Body of pancreas (tissue), 4 donors: ENCODE measurements at regions not wholly inside any gene's neighbourhood (a gene's known extent, or its start where the extent isn't known, plus 50 kb on each side); places are given as distances from the start of the nearest gene placed in this dataset.

Experiments
- ATAC-seq: fragments of 150-250 bp; one replicate; pipeline ENCODE4 v1.9.1; 2016
- DNase-seq, 4 donors: peaks; one replicate each; pipeline ENCODE4 v3.0.0-alpha.2; 2019
- H3K27ac ChIP-seq, 4 donors: fragments of 200-600 bp; sonication (generic); 1 replicate in 3 of 4; 2 replicates in 1 of 4; pipeline versions ENCODE4 v1.5.1 to v1.6.1; 2016 to 2019; ENCODE audit warnings: mild to moderate bottlenecking in 1 of 4, mixed read lengths in 1 of 4, moderate library complexity in 1 of 4
- H3K27me3 ChIP-seq, 2 donors: fragments of 200-600 bp; sonication (generic); one replicate each; pipeline ENCODE4 v1.6.0; 2016; ENCODE audit warnings: mild to moderate bottlenecking in 1 of 2
- H3K36me3 ChIP-seq, 2 donors: fragments of 200-600 bp; sonication (generic); replicated peaks in 1 of 2; 2 replicates each; pipeline ENCODE4 v1.5.1; 2016; ENCODE audit warnings: low read depth in 2 of 2; ENCODE audit not compliant: insufficient read depth in 1 of 2
- H3K4me1 ChIP-seq: fragments of 200-600 bp; sonication (generic); one replicate; pipeline ENCODE4 v1.6.0; 2016
- H3K4me3 ChIP-seq, 2 donors: fragments of 200-600 bp; sonication (generic); 1 replicate in 1 of 2; 2 replicates in 1 of 2; pipeline ENCODE4 v1.5.1; 2016 to 2019
- H3K9me3 ChIP-seq, 3 donors: fragments of 200-600 bp; sonication (generic); 1 replicate in 2 of 3; 2 replicates in 1 of 3; pipeline ENCODE4 v1.5.1; 2016
- POLR2A ChIP-seq, 3 donors: fragments of 450-650 bp; IDR thresholded peaks; one replicate each; pipeline ENCODE4 v1.6.1; 2016; ENCODE audit warnings: antibody characterized with exemption in 3 of 3, mild to moderate bottlenecking in 2 of 3
- WGBS, 2 donors: methylation state at CpG; one replicate each; pipeline ENCODE4 v1.1.5; 2017; 5-methylcytosine and 5-hydroxymethylcytosine counted together
- intact Hi-C: fragments of 100-400 bp; cut with DNase I; formaldehyde crosslinking; loops from one replicate; pipeline ENCODE4 v1.15.1; 2023
- TF ChIP-seq, protein P1 (sequence below), 7 experiments: fragments of 450-650 bp in 4 of 7; fragments of 200-600 bp in 3 of 7; sonication (generic) in 3 of 7; IDR thresholded peaks; one replicate each; pipeline ENCODE4 v1.5.1; 2016 to 2019; ENCODE audit warnings: antibody characterized with exemption in 7 of 7

DNA sequence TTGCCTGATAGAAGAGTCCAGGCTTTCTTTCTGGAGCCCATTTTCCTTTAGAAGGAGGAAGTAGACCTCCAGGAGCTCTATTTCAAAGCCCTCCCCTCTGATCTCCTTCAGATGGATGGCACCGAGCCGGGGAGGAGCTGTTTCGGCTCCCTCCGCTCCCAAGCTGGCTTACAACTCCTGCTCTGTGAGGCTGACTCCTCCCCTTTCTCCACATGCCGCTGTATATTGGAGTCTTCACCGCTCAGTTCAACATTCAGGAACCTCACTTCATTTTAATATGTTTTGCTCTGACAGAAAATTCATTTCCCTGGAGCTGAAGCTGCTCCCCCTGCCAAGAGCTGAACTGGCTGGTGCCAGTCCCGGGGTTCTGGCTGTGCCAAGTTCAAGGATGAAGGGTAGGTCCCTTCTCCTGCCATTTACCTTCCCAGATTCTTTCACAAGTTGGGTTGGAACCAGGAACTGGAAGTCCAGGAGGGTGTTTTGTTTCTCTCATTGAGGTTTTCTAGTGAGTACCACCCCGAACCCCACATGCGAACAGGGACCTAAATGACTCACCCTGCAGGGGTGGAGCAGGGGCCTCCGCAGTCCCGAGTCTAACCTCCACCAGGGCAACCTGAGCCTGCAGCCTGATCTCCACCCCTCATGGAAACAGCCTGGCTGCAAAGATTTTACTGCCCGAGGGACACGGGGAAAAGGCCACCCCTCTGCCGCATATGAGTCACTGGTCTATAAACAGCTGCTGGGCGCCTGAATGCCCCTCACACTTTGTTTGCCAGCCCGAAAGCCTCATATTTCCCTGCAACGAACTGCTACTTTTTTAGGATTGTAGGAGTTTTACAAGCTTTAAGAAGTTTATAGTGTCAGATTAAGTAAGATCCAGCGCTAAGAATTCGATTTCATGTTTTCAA lies 68.6 kb upstream of the FOXA2 start:
- TF ChIP-seq, protein P1, sequence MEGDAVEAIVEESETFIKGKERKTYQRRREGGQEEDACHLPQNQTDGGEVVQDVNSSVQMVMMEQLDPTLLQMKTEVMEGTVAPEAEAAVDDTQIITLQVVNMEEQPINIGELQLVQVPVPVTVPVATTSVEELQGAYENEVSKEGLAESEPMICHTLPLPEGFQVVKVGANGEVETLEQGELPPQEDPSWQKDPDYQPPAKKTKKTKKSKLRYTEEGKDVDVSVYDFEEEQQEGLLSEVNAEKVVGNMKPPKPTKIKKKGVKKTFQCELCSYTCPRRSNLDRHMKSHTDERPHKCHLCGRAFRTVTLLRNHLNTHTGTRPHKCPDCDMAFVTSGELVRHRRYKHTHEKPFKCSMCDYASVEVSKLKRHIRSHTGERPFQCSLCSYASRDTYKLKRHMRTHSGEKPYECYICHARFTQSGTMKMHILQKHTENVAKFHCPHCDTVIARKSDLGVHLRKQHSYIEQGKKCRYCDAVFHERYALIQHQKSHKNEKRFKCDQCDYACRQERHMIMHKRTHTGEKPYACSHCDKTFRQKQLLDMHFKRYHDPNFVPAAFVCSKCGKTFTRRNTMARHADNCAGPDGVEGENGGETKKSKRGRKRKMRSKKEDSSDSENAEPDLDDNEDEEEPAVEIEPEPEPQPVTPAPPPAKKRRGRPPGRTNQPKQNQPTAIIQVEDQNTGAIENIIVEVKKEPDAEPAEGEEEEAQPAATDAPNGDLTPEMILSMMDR (IDR thresholded peaks at IDR 0.05), result no peak

DNA sequence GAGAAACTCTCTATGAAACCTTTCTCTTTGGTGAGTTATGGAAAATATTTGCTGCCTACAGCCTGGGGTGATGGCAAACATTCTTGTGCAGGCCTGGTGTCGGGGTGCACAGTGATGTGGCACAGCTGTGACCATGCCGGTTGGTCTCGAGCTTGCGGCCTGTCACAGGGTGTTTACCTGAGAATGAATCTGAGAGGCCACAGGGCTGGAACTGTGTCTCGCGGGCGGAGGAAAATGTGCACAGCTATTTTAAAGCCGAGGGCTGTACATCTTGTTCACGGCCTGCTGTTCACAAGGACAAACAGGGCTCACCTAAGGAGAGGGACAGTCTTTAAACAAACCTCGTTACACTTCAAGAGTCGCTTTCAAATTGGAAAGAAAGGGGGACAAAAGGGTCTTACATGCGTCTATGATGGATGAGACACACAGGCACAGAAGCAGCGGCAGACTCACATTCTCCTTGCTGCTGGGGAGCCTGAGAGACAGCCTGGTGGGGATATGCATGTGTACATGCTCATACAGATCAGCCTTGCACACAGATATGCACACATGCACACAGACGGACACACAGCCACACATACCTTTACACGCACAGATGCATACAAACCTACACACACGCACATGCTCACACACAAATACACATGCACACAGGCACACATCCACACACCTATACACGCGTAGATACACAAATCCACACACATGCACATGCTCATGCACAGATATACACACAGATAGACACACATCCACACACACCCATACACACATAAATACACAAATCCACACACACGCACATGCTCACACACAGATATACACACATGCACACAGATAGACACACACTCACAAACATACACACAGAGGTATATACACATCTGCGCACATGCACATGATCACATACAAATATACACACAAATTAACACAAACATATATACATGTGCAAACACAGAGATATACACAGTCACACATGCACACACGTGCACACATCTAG lies 69.6 kb upstream of the FOXA2 start:
- Histone ChIP-seq H3K4me1 (no peaks in the 10 kb centered on the region), H3K27me3 (no peaks in the 10 kb centered on the region), H3K36me3 (no peaks in the 10 kb centered on the region), H3K27ac (no peak overlapping the region), H3K9me3 (no peaks in the 10 kb centered on the region), H3K4me3 (no peak overlapping the region)
- no peak for TF ChIP-seq POLR2A (IDR thresholded peaks at IDR 0.05)
- TF ChIP-seq, protein P1 (IDR thresholded peaks at IDR 0.05), result no peak
- intact Hi-C loops, result no loop called here
- ATAC-seq (no peak), DNase-seq (no peak)
- WGBS, 2 donors, result 67 to 72% methylated on average over 21 of the region's 21 CpGs

More for the DNA sequence above, 68.6 kb upstream of the FOXA2 start:
- no peaks in the 10 kb centered on the region for H3K36me3 ChIP-seq
- intact Hi-C loops, result no loop called here
- H3K4me3 ChIP-seq, result no peak overlapping the region
- no peak for DNase-seq
- H3K4me1 ChIP-seq, result no peaks in the 10 kb centered on the region
- no peak for ATAC-seq
- no peaks in the 10 kb centered on the region for H3K9me3 ChIP-seq
- H3K27ac ChIP-seq, result no peak overlapping the region
- no peaks in the 10 kb centered on the region for H3K27me3 ChIP-seq
- 53 to 56% methylated on average over 19 of the region's 19 CpGs for WGBS, 2 donors

DNA sequence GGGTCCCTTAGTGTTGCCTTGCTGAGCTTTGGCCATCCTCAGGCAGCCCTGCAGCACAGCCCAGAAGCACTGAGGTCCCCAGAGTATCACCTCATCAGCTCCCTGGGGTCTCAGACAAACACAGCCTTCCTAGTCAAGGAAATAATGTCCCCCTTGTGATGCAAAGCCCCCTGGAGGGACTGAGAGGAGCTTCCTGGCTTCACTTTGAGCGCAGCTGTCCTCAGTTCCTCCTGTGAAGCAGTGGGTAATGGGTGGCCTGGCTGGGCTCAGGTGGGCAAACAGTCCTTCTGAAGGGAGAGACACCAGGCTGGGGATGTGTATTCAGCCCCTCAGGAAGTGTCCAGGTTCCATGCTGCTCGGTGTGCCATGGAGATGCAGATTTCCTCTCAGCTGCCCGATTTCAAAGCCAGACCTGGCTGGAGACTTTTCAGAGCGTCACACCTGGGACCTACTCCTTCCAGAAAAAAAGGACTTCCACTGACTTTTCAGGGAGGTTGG lies 79.2 kb upstream of the FOXA2 start:
- H3K36me3 ChIP-seq, result no peaks in the 10 kb centered on the region
- no peak overlapping the region for H3K27ac ChIP-seq
- 45 to 61% methylated on average over 4 of the region's 4 CpGs for WGBS, 2 donors
- no peak for ATAC-seq
- TF ChIP-seq POLR2A (IDR thresholded peaks at IDR 0.05), result no peak
- TF ChIP-seq, protein P1 (IDR thresholded peaks at IDR 0.05), result no peak
- no peaks in the 10 kb centered on the region for H3K9me3 ChIP-seq
- H3K4me3 ChIP-seq, result no peak overlapping the region
- intact Hi-C loops, result loop anchor here (10.0 kb wide), 1 partner anchor 59 kb away; no protein-coding TSS in a partner anchor
- H3K27me3 ChIP-seq, result no peaks in the 10 kb centered on the region
- H3K4me1 ChIP-seq, result no peaks in the 10 kb centered on the region
- DNase-seq, result no peak

DNA sequence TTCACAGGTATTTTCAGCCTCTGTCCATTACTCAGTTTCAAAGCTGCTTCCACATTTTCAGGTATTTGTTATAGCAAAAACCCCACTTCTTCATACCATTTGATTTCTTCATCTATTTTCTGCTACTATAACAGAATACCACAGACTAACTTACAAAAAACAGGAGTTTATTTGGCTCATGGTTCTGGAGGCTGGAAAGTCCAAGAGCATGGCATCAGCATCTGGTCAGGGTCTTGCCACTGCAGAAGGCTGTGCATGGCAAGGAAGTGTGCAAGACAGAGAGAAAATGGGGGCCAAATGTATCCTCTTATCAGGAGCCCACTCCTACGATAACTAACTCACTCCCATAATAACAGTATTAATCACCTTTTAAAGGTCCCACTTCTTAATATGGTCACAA lies 82.8 kb upstream of the FOXA2 start:
- Histone ChIP-seq H3K27ac (no peak overlapping the region), H3K27me3 (no peaks in the 10 kb centered on the region), H3K4me3 (no peak overlapping the region), H3K36me3 (no peaks in the 10 kb centered on the region), H3K4me1 (no peaks in the 10 kb centered on the region), H3K9me3 (no peaks in the 10 kb centered on the region)
- intact Hi-C loops, result loop anchor here (10.0 kb wide), 1 partner anchor 62 kb away; no protein-coding TSS in a partner anchor
- ATAC-seq, result no peak
- 62 to 63% methylated on average over 1 of the region's 1 CpG for WGBS, 2 donors
- TF ChIP-seq, protein P1 (IDR thresholded peaks at IDR 0.05), result no peak
- no peak for TF ChIP-seq POLR2A (IDR thresholded peaks at IDR 0.05)
- no peak for DNase-seq
